ENCODE measurements at regions not wholly inside any gene's neighbourhood (a gene's known extent, or its start where the extent isn't known, plus 50 kb on each side); places are given as distances from the start of the nearest gene placed in this dataset.

DNA sequence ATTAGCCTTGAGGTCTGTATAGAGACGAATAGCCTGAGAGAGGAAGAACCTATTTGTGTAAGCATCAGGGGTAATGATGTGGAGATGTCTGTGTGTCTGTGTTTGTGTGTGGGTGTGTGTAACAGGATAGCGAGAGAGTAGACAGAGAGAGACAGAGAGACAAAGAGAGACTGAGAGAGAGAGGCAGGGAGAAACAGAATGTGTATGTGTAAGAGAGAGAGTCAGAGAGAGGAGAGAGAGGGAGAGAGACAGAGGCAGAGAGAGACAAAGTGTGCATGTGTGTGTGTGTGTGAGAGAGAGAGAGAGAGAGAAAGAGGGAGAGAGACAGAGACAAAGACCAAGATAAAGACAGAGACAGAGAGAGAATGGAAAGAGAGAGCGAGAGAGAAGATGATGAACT is 396.1 kb downstream of the PAX1 start:
- TF ChIP-seq, protein P1, sequence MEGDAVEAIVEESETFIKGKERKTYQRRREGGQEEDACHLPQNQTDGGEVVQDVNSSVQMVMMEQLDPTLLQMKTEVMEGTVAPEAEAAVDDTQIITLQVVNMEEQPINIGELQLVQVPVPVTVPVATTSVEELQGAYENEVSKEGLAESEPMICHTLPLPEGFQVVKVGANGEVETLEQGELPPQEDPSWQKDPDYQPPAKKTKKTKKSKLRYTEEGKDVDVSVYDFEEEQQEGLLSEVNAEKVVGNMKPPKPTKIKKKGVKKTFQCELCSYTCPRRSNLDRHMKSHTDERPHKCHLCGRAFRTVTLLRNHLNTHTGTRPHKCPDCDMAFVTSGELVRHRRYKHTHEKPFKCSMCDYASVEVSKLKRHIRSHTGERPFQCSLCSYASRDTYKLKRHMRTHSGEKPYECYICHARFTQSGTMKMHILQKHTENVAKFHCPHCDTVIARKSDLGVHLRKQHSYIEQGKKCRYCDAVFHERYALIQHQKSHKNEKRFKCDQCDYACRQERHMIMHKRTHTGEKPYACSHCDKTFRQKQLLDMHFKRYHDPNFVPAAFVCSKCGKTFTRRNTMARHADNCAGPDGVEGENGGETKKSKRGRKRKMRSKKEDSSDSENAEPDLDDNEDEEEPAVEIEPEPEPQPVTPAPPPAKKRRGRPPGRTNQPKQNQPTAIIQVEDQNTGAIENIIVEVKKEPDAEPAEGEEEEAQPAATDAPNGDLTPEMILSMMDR (IDR thresholded peaks at IDR 0.05), result no peak
- no peak overlapping the region for H3K4me3 ChIP-seq
- no peaks in the 10 kb centered on the region for H3K4me1 ChIP-seq
- H3K9me3 ChIP-seq, result no peaks in the 10 kb centered on the region
- DNase-seq, result no peak
- no peaks in the 10 kb centered on the region for H3K27me3 ChIP-seq
- no peak overlapping the region for H3K27ac ChIP-seq
- intact Hi-C loops (cut with DNase I; ENCODE audit: low total_unique reads), result loop anchor here (10.0 kb wide), 1 partner anchor 387 kb away; no protein-coding TSS in a partner anchor
- H3K36me3 ChIP-seq, result no peaks in the 10 kb centered on the region

DNA sequence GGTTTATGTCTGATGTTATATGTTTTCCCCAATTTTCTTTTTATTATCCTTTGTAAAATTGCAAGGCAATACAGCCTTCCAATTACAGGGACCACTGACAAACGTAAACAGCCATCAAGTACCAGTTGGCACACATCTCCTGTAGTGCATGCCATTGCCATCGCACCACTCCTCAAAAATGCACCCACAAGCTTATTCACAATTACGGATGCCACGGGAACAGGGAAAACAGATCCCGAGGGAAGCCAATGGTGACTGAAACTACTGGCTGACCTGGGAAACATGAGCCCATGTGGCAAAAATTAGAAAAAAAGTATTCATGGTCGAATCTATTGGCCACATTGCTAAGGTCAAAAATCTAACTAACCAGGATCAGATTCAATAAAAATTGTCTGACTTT is 395.2 kb downstream of the PAX1 start:
- intact Hi-C loops (cut with DNase I; ENCODE audit: low total_unique reads), result loop anchor here (10.0 kb wide), 1 partner anchor 386 kb away; no protein-coding TSS in a partner anchor
- TF ChIP-seq, protein P1 (IDR thresholded peaks at IDR 0.05), result no peak
- H3K4me1 ChIP-seq, result no peaks in the 10 kb centered on the region
- no peaks in the 10 kb centered on the region for H3K9me3 ChIP-seq
- no peak overlapping the region for H3K4me3 ChIP-seq
- H3K36me3 ChIP-seq, result no peaks in the 10 kb centered on the region
- H3K27ac ChIP-seq, result no peak overlapping the region
- H3K27me3 ChIP-seq, result no peaks in the 10 kb centered on the region
- no peak for DNase-seq

DNA sequence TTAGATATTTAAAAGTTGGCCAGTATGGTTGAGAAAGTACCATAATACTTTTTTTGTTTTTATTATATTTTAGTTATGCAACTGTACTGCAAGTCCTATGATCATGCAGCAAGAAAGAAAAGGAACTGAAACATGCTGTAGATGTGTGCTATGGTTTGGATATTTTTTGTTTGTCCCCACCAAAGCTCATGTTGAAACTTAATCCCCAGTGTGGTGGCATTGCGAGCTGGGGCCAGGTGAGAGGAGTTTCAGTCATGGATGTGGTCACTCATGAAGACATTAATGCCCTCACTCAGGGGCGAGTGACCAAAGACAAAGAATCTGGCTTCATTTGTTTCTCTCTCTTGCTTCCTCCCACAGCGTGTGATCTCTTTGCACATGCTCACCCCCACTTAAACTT is 393.9 kb downstream of the PAX1 start:
- intact Hi-C loops (cut with DNase I; ENCODE audit: low total_unique reads), result no loop called here
- no peak for DNase-seq
- H3K27ac ChIP-seq, result no peak overlapping the region
- peaks cover 0 to 4% (median 0%) of the 10 kb centered on the region in 3 donors for H3K9me3 ChIP-seq
- no peak overlapping the region for H3K4me3 ChIP-seq
- no peaks in the 10 kb centered on the region for H3K36me3 ChIP-seq
- no peaks in the 10 kb centered on the region for H3K4me1 ChIP-seq
- TF ChIP-seq, protein P1 (IDR thresholded peaks at IDR 0.05), result no peak
- H3K27me3 ChIP-seq, result no peaks in the 10 kb centered on the region

DNA sequence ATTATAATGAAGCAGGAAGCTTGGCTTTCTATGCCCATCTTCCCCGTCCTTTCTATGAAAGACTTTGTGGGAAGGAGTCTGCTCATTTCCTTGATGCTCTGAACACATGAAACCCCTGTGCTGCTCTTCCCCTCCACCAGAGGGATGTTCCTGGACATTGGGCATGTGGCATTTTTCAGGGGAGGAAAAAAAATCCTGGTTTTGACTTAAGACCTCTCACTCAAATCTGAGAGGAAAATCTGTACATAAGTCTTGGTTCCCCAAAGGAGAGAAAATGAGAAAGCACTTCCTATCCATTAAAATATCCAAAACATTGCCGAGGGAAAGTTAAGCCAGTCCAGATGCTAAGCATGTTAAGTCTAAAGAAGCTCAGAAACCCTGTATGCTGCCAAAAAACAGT is 393.0 kb downstream of the PAX1 start:
- Histone ChIP-seq H3K9me3 (peaks cover 0 to 5% (median 1%) of the 10 kb centered on the region in 3 donors), H3K27me3 (no peaks in the 10 kb centered on the region), H3K27ac (no peak overlapping the region), H3K4me1 (no peaks in the 10 kb centered on the region), H3K36me3 (no peaks in the 10 kb centered on the region), H3K4me3 (no peak overlapping the region)
- intact Hi-C loops (cut with DNase I; ENCODE audit: low total_unique reads), result no loop called here
- no peak for DNase-seq
- TF ChIP-seq, protein P1 (IDR thresholded peaks at IDR 0.05), result no peak

DNA sequence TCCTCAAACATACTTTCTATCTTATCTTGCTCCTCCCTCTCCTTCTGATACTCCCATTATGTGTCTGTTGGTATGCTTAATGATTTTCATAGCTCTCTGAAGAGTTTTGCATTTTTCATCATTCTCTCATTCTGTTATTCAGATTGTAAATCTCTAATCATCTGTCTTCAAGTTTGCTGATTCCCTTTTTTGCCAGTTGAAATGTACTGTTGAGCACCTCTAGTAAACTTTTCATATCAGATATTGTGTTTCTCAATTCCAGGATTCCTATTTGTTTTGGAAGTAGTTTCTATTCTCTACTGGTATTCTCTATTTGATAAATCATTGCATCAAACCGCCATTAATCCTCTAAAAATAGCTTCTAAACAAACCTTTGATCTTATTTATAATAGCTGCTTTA is 387.7 kb downstream of the PAX1 start:
- no peak overlapping the region for H3K27ac ChIP-seq
- H3K4me3 ChIP-seq, result no peak overlapping the region
- peaks cover 2 to 32% (median 21%) of the 10 kb centered on the region in 3 donors for H3K9me3 ChIP-seq
- no peaks in the 10 kb centered on the region for H3K36me3 ChIP-seq
- no peaks in the 10 kb centered on the region for H3K27me3 ChIP-seq
- intact Hi-C loops (cut with DNase I; ENCODE audit: low total_unique reads), result no loop called here
- TF ChIP-seq, protein P1 (IDR thresholded peaks at IDR 0.05), result no peak
- no peaks in the 10 kb centered on the region for H3K4me1 ChIP-seq
- DNase-seq, result no peak

DNA sequence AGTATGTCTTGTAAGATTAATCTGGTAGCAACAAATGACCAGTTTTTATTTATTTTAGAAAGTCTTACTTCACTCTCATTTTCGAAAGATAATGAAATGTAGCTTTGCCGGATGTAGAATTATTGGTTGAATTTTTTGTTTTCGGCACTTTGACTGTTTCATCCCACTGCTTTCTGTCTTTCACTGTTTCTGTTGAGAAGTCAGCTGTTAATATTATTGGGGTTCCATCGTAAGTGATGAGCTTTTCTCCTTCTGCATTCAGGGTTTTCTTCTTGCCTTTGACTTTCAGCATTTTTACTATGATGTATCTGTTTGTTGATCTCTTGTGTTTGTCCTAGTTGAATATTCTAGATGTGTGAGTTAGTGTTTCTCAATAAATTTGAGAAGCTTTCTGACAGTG is 383.4 kb downstream of the PAX1 start:
- peaks cover 2 to 27% (median 21%) of the 10 kb centered on the region in 3 donors for H3K9me3 ChIP-seq
- no peak overlapping the region for H3K27ac ChIP-seq
- H3K4me3 ChIP-seq, result no peak overlapping the region
- TF ChIP-seq, protein P1 (IDR thresholded peaks at IDR 0.05), result no peak
- H3K27me3 ChIP-seq, result no peaks in the 10 kb centered on the region
- no peaks in the 10 kb centered on the region for H3K4me1 ChIP-seq
- intact Hi-C loops (cut with DNase I; ENCODE audit: low total_unique reads), result no loop called here
- DNase-seq, result no peak
- no peaks in the 10 kb centered on the region for H3K36me3 ChIP-seq
